ENCODE measurements at regions not wholly inside any gene's neighbourhood (a gene's known extent, or its start where the extent isn't known, plus 50 kb on each side); places are given as distances from the start of the nearest gene placed in this dataset.

GRCh38 chr22:48584170-48584569 lies 1243.5 kb downstream of the BRD1 start:
- no peak for TF ChIP-seq CTCF (IDR thresholded peaks at IDR 0.05; ENCODE audit: low read depth, low read length)
- no peak for TF ChIP-seq MYC (IDR thresholded peaks at IDR 0.05; ENCODE audit: low read depth, low read length)
- no peak for DNase-seq (ENCODE audit: low read depth)
- H3K4me3 ChIP-seq (ENCODE audit: low read depth, low read length): no peak overlapping the region

- TF ChIP-seq POLR2A (IDR thresholded peaks at IDR 0.05; ENCODE audit: extremely low read depth, insufficient read length): no peak
- no peak for TF ChIP-seq MYC (IDR thresholded peaks at IDR 0.05; ENCODE audit: low read depth, low read length)
- TF ChIP-seq CTCF (IDR thresholded peaks at IDR 0.05; ENCODE audit: low read depth, low read length): no peak
- no peak for TF ChIP-seq MAX (IDR thresholded peaks at IDR 0.05; ENCODE audit: low read depth, low read length)
- DNase-seq (ENCODE audit: low read depth): no peak
- no peak overlapping the region for H3K4me3 ChIP-seq (ENCODE audit: low read depth, low read length)
Measured at GRCh38 chr22:48581796-48582469, 1245.7 kb downstream of the BRD1 start.

- H3K4me3 ChIP-seq (ENCODE audit: low read depth, low read length): no peak overlapping the region
- TF ChIP-seq MAX (IDR thresholded peaks at IDR 0.05; ENCODE audit: low read depth, low read length) (no peak), MYC (IDR thresholded peaks at IDR 0.05; ENCODE audit: low read depth, low read length) (no peak), CTCF (IDR thresholded peaks at IDR 0.05; ENCODE audit: low read depth, low read length) (no peak), POLR2A (IDR thresholded peaks at IDR 0.05; ENCODE audit: extremely low read depth, insufficient read length) (no peak)
- DNase-seq (ENCODE audit: low read depth): no peak
Measured at GRCh38 chr22:48581205-48581766, 1246.4 kb downstream of the BRD1 start.

- no peak overlapping the region for H3K4me3 ChIP-seq (ENCODE audit: low read depth, low read length)
- TF ChIP-seq MAX (IDR thresholded peaks at IDR 0.05; ENCODE audit: low read depth, low read length) (no peak), POLR2A (IDR thresholded peaks at IDR 0.05; ENCODE audit: extremely low read depth, insufficient read length) (no peak), CTCF (IDR thresholded peaks at IDR 0.05; ENCODE audit: low read depth, low read length) (no peak), MYC (IDR thresholded peaks at IDR 0.05; ENCODE audit: low read depth, low read length) (no peak)
- no peak for DNase-seq (ENCODE audit: low read depth)
Measured at GRCh38 chr22:48580481-48580970, 1247.1 kb downstream of the BRD1 start.

- no peak for TF ChIP-seq POLR2A (IDR thresholded peaks at IDR 0.05; ENCODE audit: extremely low read depth, insufficient read length)
- no peak for TF ChIP-seq MYC (IDR thresholded peaks at IDR 0.05; ENCODE audit: low read depth, low read length)
- no peak for TF ChIP-seq CTCF (IDR thresholded peaks at IDR 0.05; ENCODE audit: low read depth, low read length)
- no peak for TF ChIP-seq MAX (IDR thresholded peaks at IDR 0.05; ENCODE audit: low read depth, low read length)
- no peak for DNase-seq (ENCODE audit: low read depth)
- H3K4me3 ChIP-seq (ENCODE audit: low read depth, low read length): no peak overlapping the region
Measured at GRCh38 chr22:48579928-48580309, 1247.8 kb downstream of the BRD1 start.

Data from NB4 (cell line).